Thyroid gland (tissue), 4 donors: ENCODE measurements at regions not wholly inside any gene's neighbourhood (a gene's known extent, or its start where the extent isn't known, plus 50 kb on each side); places are given as distances from the start of the nearest gene placed in this dataset.

ENCODE experiments used
- DNase-seq, 2 donors: peaks; one replicate each; pipeline ENCODE4 v3.0.0-alpha.2; 2019
- H3K27ac ChIP-seq, 3 donors: fragments of 200-600 bp; sonication (generic); 1 replicate in 2 of 3; 2 replicates in 1 of 3; pipeline ENCODE4 v1.5.1; 2016 to 2019; ENCODE audit warnings: mild to moderate bottlenecking in 1 of 3, moderate library complexity in 1 of 3
- H3K27me3 ChIP-seq: fragments of 200-600 bp; sonication (generic); one replicate; pipeline ENCODE4 v1.5.1; 2019
- H3K36me3 ChIP-seq, 2 donors: fragments of 200-600 bp; sonication (generic); one replicate each; pipeline ENCODE4 v1.5.1; 2016 to 2019
- H3K4me1 ChIP-seq, 2 donors: fragments of 200-600 bp; sonication (generic); one replicate each; pipeline ENCODE4 v1.5.1; 2017 to 2019
- H3K4me3 ChIP-seq, 3 donors: fragments of 200-600 bp; sonication (generic); replicated peaks in 1 of 3; 1 replicate in 2 of 3; 2 replicates in 1 of 3; pipeline ENCODE4 v1.5.1; 2016; ENCODE audit warnings: mild to moderate bottlenecking in 1 of 3
- H3K9me3 ChIP-seq: fragments of 200-600 bp; sonication (generic); one replicate; pipeline ENCODE4 v1.5.1; 2017
- POLR2A ChIP-seq, 2 donors: fragments of 450-650 bp; IDR thresholded peaks; one replicate each; pipeline ENCODE4 v1.6.1; 2017; ENCODE audit warnings: antibody characterized with exemption in 2 of 2, mild to moderate bottlenecking in 2 of 2, moderate library complexity in 1 of 2
- WGBS, 2 donors: methylation state at CpG; one replicate each; pipeline ENCODE4 v1.1.5; 2017; 5-methylcytosine and 5-hydroxymethylcytosine counted together
- intact Hi-C: fragments of 100-400 bp; cut with DNase I; formaldehyde crosslinking; loops from one replicate; pipeline ENCODE4 v1.15.1; 2023
- TF ChIP-seq, protein P1 (sequence below), 6 experiments: fragments of 200-600 bp in 3 of 6; fragments of 450-650 bp in 3 of 6; sonication (generic) in 3 of 6; IDR thresholded peaks; one replicate each; pipeline ENCODE4 v1.5.1; 2016 to 2019; ENCODE audit warnings: antibody characterized with exemption in 6 of 6, mild to moderate bottlenecking in 2 of 6, inconsistent platforms in 1 of 6, moderate library complexity in 1 of 6

DNA sequence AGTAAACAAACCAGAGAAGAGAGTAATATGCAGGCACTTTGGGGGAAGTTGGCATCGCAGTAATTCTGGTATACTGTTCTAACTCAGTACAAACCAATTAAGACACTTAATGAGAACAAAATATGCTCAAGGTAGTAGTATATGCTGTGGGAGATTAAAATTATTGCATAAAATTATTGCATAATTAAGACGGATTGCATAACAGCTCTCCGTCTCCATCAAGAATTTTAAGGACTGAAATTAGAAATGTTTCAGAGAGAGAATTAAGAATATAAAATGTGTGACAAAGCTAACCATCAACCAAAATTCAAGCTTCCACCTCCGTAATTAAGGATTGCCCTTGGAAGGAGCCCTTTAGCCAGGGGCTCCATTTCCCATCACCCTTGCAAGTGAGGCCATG lies 428.5 kb downstream of the ETS1 start:
- intact Hi-C loops = loop anchor here (10.0 kb wide), 1 partner anchor 124 kb away; no protein-coding TSS in a partner anchor

GRCh38 chr11:128157423-128158298 lies 429.7 kb downstream of the ETS1 start:
- H3K4me3 ChIP-seq = no peak overlapping the region
- intact Hi-C loops = loop anchor here (10.0 kb wide), 1 partner anchor 123 kb away; no protein-coding TSS in a partner anchor

More for the DNA sequence above, 428.5 kb downstream of the ETS1 start:
- H3K9me3 ChIP-seq = no peaks in the 10 kb centered on the region
- no peak overlapping the region for H3K27ac ChIP-seq
- peaks cover 9 to 17% of the 10 kb centered on the region in 2 donors for H3K4me1 ChIP-seq
- H3K27me3 ChIP-seq = no peaks in the 10 kb centered on the region
- 92 to 95% methylated on average over 4 of the region's 4 CpGs for WGBS, 2 donors
- DNase-seq = no peak
- no peak overlapping the region for H3K4me3 ChIP-seq
- no peaks in the 10 kb centered on the region for H3K36me3 ChIP-seq
- no peak for TF ChIP-seq POLR2A (IDR thresholded peaks at IDR 0.05)
- TF ChIP-seq, protein P1, sequence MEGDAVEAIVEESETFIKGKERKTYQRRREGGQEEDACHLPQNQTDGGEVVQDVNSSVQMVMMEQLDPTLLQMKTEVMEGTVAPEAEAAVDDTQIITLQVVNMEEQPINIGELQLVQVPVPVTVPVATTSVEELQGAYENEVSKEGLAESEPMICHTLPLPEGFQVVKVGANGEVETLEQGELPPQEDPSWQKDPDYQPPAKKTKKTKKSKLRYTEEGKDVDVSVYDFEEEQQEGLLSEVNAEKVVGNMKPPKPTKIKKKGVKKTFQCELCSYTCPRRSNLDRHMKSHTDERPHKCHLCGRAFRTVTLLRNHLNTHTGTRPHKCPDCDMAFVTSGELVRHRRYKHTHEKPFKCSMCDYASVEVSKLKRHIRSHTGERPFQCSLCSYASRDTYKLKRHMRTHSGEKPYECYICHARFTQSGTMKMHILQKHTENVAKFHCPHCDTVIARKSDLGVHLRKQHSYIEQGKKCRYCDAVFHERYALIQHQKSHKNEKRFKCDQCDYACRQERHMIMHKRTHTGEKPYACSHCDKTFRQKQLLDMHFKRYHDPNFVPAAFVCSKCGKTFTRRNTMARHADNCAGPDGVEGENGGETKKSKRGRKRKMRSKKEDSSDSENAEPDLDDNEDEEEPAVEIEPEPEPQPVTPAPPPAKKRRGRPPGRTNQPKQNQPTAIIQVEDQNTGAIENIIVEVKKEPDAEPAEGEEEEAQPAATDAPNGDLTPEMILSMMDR (IDR thresholded peaks at IDR 0.05) = no peak

DNA sequence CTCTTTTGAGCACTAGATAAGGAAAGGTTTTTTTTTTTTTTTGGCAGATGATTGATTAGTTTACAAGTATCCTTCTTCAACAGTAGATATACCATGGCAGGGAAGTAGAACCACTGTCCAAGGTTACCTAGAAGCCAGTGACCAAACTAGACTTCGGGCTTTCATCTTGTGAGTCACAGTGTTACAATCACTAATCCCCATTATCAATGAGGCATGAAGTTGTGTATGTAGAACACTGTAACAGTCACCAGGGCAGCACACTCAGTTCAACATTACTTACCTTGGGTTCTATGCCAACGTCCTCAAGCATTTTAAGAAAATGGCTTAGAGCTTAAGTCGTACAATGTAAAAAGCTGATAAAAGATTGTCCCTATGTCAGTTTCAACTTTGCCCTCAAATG lies 430.9 kb downstream of the ETS1 start:
- intact Hi-C loops = loop anchor here (10.0 kb wide), 1 partner anchor 122 kb away; no protein-coding TSS in a partner anchor
- no peaks in the 10 kb centered on the region for H3K27me3 ChIP-seq
- H3K4me1 ChIP-seq = peaks cover 9 to 17% of the 10 kb centered on the region in 2 donors
- no peak overlapping the region for H3K4me3 ChIP-seq
- H3K9me3 ChIP-seq = no peaks in the 10 kb centered on the region
- WGBS, 2 donors = 39 to 41% methylated on average over 3 of the region's 3 CpGs
- peak; percentile 21 to 37 for DNase-seq
- no peaks in the 10 kb centered on the region for H3K36me3 ChIP-seq
- H3K27ac ChIP-seq = peak overlapping the region; percentile 20 to 53 (median 41)
- TF ChIP-seq POLR2A (IDR thresholded peaks at IDR 0.05) = no peak
- TF ChIP-seq, protein P1 (IDR thresholded peaks at IDR 0.05) = no peak

More at GRCh38 chr11:128157423-128158298, 429.7 kb downstream of the ETS1 start:
- DNase-seq = peak; percentile 17 to 27
- TF ChIP-seq, protein P1 (IDR thresholded peaks at IDR 0.05) = peak; percentile 57 to 91 (median 78)
- no peak for TF ChIP-seq POLR2A (IDR thresholded peaks at IDR 0.05)
- WGBS, 2 donors = 22 to 33% methylated on average over 5 of the region's 5 CpGs
- Histone ChIP-seq H3K4me1 (peaks cover 9 to 17% of the 10 kb centered on the region in 2 donors), H3K27ac (peak overlapping the region in 1 of 3 donors; percentile 41), H3K27me3 (no peaks in the 10 kb centered on the region), H3K9me3 (no peaks in the 10 kb centered on the region), H3K36me3 (no peaks in the 10 kb centered on the region)

GRCh38 chr11:128155590-128155989 lies 431.8 kb downstream of the ETS1 start:
- no peaks in the 10 kb centered on the region for H3K27me3 ChIP-seq
- H3K36me3 ChIP-seq = no peaks in the 10 kb centered on the region
- H3K9me3 ChIP-seq = no peaks in the 10 kb centered on the region
- intact Hi-C loops = loop anchor here (10.0 kb wide), 1 partner anchor 121 kb away; no protein-coding TSS in a partner anchor
- H3K4me1 ChIP-seq = peaks cover 9 to 17% of the 10 kb centered on the region in 2 donors
- H3K4me3 ChIP-seq = no peak overlapping the region
- TF ChIP-seq, protein P1 (IDR thresholded peaks at IDR 0.05) = no peak
- no peak for TF ChIP-seq POLR2A (IDR thresholded peaks at IDR 0.05)
- DNase-seq = no peak
- 97 to 100% methylated on average over 2 of the region's 2 CpGs for WGBS, 2 donors
- no peak overlapping the region for H3K27ac ChIP-seq

DNA sequence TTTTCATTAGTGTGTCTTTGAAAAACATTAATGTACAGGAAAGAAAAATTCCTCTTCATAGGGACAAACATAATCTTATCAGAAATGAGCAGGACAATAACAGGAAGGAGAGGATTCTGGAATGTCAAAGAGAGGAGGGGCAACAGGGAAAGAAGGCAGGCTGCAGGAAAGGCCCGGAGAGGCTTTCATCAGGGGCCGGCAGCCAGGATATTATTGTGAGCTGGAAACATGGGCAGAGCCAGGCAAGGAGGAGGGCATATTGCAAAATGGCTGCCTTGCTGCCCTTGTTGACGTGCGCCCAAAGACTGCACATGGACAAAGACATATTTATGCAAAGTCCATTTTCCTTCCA lies 433.7 kb downstream of the ETS1 start:
- intact Hi-C loops = loop anchor here (10.0 kb wide), 1 partner anchor 119 kb away; no protein-coding TSS in a partner anchor
- 74 to 83% methylated on average over 4 of the region's 4 CpGs for WGBS, 2 donors
- H3K4me3 ChIP-seq = no peak overlapping the region
- H3K4me1 ChIP-seq = peaks cover 9 to 17% of the 10 kb centered on the region in 2 donors
- TF ChIP-seq, protein P1 (IDR thresholded peaks at IDR 0.05) = no peak
- no peak for TF ChIP-seq POLR2A (IDR thresholded peaks at IDR 0.05)
- DNase-seq = no peak
- no peak overlapping the region for H3K27ac ChIP-seq
- no peaks in the 10 kb centered on the region for H3K9me3 ChIP-seq
- H3K27me3 ChIP-seq = no peaks in the 10 kb centered on the region
- H3K36me3 ChIP-seq = no peaks in the 10 kb centered on the region
